Activated CD4-positive, alpha-beta T cell treated with anti-CD3 and anti-CD28 coated beads, Interleukin-10, Interleukin-2, amounts not matched to agents 100 ng/mL and 50 ng/mL, durations not matched to agents 16 hours and 8 hours (primary cell): ENCODE measurements at regions not wholly inside any gene's neighbourhood (a gene's known extent, or its start where the extent isn't known, plus 50 kb on each side); places are given as distances from the start of the nearest gene placed in this dataset.
"Not testable (repeated sequence)": the region's sequence is repeated elsewhere in the genome, so short reads cannot be mapped to it uniquely, and the experiment has no call there.

Experiments used
- DNase-seq: peaks from one replicate; pipeline ENCODE4 v3.0.0-alpha.2; 2020

DNA sequence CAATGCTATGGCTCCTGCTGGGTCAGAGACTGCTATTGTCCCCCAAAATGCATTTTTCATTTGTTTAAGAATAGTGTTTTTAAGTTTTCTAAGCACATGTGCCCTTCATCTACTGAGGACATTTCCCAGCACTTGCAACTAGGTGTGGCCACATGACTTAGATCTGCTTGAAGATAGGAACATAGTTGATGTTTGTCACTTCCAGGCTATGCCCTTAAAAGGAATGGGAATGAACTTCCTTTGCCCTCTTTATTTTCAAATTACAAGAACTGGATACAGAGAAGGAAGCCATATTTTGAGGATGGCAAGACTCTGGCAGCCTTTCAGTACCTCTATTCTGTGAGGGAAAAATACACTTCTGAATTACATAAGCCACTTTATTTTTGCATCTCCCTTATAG lies 203.0 kb upstream of the TFAP2D start:
- no peak for DNase-seq

DNA sequence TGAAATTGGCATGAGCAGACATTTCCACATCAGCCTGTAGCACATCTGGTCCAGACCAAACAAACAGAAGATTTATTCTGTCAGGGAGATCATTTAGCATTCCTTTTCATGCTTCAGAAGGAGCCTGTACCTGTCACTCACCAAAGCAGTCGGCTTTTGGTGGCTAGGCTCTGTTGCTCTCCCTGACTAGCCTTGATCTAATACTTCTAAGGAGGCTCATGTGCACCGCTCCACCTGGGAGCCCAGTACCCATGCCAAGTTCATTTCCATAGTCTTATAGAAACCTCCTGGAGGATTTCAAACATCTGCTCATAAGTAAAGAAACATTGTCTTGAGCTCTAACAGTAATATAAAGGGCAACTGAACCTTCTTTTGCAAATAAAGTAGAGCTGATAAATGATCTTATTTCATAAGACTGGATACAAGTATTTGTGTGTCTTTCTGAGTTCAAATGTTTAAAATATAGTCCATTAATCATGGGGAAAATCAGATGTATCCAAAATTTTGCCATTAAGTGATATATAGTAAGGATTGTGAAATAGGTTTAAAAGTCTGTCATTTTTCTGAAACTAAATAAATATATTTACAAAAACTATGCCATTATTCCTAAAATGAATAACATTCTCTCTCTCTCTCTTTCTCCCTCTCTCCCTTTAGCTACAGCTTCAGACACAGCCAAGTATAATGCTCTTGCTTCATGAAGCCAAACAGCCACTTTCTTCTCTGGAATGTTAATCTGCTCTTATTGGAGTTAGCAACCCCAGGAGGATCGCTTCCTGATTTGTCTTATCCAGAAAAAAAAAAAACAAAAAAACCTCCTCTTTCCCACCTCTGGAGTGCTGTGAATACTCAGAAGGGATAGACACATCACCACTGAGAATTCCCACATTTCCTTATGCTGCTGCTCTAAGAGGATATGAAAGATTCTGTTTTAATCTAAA lies 192.7 kb upstream of the TFAP2D start:
- no peak for DNase-seq

GRCh38 chr6:50524341-50524740 lies 189.0 kb upstream of the TFAP2D start:
- DNase-seq: no peak

DNA sequence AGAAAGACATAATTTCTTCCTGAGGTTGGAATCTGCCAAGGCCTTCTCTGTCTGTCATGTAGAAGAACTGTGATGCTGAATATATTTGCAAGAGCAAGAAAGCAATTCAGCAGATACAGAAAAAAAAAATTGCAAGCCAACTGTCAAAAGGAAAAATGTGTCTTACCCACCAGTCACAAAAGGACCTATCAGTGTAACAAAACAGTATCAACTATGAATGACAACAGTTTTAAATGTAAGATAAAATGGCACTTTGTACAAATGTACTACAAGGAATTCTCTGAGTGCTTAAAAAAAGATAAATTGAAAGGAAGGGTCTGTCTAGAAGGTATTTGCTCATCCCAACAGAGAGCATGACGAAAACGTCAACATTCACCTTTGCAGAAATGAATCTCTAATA lies 185.3 kb upstream of the TFAP2D start:
- DNase-seq: no peak

- no peak for DNase-seq
These were observed 173.9 kb upstream of the TFAP2D start for GRCh38 chr6:50539447-50539846.

DNA sequence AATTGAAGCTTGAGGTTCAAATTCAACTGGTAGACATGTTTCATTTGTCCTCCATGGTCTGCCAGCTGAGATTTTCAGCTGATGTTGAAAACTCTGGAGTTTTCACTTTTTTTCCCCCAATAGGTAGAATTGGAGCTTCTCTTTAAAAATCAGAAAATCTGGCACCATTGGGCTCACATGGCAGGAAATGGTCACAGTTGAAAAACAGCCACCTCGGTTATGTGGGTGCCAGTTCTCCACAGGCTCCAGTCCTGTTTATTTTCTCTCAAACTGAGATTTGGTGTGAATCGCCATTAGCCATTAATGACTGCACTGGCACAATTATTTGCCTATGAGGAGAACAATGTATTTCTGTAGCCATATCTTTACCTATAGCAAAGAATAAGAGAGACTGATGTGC lies 171.4 kb upstream of the TFAP2D start:
- DNase-seq: no peak

DNA sequence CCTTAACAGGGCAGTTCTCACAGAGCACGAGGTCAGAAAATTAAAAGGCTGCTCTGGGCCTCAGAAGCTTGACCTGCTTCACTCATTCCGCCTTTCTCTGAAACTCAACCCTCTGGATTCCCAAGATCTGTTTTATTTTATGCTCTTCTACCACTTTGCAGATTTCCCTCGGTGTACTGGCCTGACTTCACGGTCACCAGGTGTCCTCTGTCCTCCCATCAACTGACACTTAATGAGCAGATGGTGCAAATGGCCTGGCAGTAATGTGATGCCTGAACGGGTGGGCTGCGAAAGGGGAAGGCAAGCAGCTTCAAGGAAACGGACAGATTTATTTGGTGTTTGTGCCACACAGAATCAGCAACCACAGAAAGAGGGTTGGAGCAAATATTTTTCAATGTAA lies 169.7 kb upstream of the TFAP2D start:
- DNase-seq: no peak

- DNase-seq: no peak
These were observed 164.3 kb upstream of the TFAP2D start for GRCh38 chr6:50549026-50549425.

- no peak for DNase-seq
These were observed 163.9 kb upstream of the TFAP2D start for GRCh38 chr6:50549475-50549874.

- no peak for DNase-seq
These were observed 157.3 kb upstream of the TFAP2D start for GRCh38 chr6:50555982-50556381.

DNA sequence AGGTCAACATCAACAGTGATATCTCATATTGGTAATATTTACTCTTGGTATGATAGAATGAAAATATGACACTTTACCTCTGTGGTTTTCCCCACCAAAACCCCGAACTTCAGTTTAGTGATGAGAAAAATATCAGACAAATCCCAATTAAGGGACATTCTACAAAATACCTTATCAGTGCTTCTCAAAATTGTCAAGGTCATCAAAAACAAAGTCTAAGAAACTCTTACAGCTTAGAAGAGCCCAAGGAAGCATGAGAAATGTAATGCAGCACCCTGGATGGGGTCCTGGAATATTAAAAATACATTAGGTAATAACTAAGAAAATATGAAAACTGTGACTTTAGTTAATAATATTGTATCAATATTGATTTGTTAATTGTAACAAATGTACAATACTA lies 148.3 kb upstream of the TFAP2D start:
- no peak for DNase-seq

- not testable (repeated sequence) for DNase-seq
These were observed 142.1 kb upstream of the TFAP2D start for GRCh38 chr6:50571230-50571629.

GRCh38 chr6:50585441-50586330 lies 127.6 kb upstream of the TFAP2D start:
- no peak for DNase-seq

- DNase-seq: no peak
These were observed 127.0 kb upstream of the TFAP2D start for GRCh38 chr6:50586331-50586675.

DNA sequence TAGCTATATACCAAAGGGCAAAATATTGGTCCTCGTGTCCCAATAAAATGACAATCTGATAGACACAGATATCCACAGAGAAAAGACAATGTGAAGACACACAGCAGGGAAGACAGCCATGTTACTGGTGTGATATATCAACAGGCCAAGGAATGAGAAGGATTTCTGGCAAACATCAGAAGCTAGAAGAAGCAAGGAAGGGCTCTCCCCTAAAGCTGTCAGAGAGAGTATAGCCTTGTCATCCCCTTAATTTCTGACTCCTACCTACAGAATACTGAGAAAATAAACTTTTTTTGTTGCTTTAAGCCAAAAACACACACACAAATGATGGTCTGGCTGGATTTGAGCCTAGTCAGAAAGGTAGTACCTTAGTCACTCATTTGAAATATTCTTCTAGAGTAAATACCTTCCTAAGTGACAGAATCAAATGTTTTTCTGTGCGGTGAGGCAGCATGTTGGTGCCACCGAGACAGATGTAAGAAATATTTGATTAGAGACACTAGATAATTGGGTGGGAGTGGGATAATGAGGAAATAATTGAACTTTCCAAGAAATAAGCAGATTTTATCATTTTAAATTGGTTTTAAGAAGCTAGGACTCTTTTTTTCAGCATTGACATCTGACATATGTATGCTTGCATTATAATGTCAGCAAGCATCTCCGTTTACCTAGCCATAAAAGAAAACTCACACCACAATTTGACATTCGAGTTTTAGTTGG lies 123.4 kb upstream of the TFAP2D start:
- DNase-seq: no peak

- DNase-seq: no peak
These were observed 122.2 kb upstream of the TFAP2D start for GRCh38 chr6:50591135-50591534.

DNA sequence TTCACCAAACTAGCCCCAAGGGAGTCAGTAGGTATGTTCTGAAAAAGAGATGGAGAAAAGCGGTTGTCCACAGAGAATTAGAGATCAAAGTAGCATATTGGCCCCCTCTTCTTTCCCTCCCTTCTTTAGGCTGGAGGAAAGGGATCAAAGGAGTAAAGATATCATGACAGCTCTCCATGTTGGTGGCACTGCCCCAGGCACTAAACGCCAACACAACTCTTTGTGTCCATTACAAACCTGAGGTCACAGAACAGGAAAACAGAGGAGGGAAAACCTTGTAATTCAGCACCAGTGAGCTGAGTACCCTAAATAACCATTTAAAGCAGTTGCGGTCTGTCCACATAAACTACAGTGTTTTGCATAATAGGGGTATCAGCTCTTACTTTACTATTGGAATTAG lies 113.0 kb upstream of the TFAP2D start:
- DNase-seq: no peak

DNA sequence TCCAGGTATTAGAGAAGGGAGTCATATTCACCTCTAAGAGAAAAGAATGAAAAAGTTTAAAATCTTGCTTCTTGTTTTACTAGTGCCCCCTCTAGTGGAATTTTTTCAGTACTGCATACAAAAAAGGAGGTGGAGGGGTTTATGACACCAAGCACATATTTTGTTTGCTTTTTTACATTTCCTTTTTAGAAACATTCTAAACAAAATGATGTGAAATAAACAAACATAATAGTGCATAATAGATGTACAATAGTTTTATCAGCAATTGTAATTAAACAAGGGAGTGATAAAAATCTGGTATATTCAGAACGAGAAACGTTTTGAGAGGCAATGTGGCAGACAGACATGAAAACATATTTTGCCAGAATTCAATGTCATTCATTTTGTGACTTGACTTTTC lies 111.0 kb upstream of the TFAP2D start:
- DNase-seq: peak; percentile 41

DNA sequence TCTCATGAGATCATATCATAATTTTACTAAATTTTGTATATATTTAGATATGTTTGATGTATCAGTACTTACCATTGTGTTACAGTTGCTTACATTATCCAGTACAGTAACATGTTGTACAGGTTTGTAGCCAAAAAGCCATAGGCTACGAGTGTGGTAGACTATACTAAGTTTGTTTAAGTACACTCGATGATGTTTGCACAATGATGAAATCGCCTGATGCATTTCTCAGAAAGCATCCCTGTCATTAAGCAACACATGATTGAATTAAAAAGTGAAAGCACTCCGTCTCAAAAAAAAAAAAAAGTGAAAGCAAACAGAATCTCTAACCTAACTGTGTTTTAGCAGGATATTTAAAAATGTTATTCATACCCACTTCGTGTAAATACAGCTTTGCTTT lies 104.9 kb upstream of the TFAP2D start:
- DNase-seq: no peak

DNA sequence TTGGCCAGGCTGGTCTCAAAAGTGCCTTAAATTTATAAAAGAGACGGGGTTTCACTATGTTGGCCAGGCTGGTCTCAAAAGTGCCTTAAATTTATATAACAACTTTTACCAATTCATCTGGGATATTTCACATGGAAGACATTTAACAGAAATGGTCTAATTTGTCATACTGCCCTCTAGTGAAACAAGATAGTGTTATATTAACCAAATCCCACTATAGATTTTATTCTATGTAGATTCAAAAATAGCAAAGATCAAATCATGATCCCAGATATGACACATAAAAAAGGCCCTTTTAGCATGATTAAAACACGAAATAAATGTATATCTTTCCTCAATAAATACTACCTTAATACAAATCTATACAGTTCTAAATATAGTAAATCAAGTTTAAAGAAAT lies 102.8 kb upstream of the TFAP2D start:
- DNase-seq: no peak

GRCh38 chr6:50635429-50635828 lies 77.9 kb upstream of the TFAP2D start:
- no peak for DNase-seq

- no peak for DNase-seq
These were observed 76.1 kb upstream of the TFAP2D start for GRCh38 chr6:50637267-50637666.

DNA sequence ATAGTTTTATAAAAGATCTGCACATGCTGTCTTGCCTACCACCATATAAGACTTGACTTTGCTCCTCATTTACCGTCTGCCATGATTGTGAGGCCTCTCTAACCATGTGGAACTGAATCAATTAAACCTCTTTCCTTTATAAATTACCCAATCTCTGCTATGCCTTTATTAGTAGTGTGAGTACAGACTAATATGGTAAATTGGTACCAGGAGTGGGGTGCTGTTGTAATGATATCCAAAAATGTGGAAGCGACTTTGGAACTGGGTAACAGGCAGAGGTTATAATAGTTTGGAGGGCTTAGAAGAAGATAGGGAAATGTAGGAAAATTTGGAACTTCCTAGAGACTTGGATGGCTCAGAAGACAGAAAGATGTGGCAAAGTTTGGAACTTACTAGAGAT lies 64.2 kb upstream of the TFAP2D start:
- no peak for DNase-seq
